ENCODE measurements at regions not wholly inside any gene's neighbourhood (a gene's known extent, or its start where the extent isn't known, plus 50 kb on each side); places are given as distances from the start of the nearest gene placed in this dataset.

GRCh38 chr9:106060885-106061284 is 366.5 kb downstream of the TMEM38B start:
- no peak for TF ChIP-seq EZH2 (IDR thresholded peaks at IDR 0.05; ENCODE audit: insufficient read depth, poor library complexity, severe bottlenecking)
- no peak for TF ChIP-seq EZH2phosphoT487 (IDR thresholded peaks at IDR 0.05; ENCODE audit: insufficient read depth, low read depth)
